ENCODE measurements at regions not wholly inside any gene's neighbourhood (a gene's known extent, or its start where the extent isn't known, plus 50 kb on each side); places are given as distances from the start of the nearest gene placed in this dataset.
"Not testable (repeated sequence)": the region's sequence is repeated elsewhere in the genome, so short reads cannot be mapped to it uniquely, and the experiment has no call there.

GRCh38 chr16:47979616-47980182 lies 176.1 kb downstream of the ABCC12 start:
- DNase-seq (ENCODE audit: missing footprints) (no peak), ATAC-seq (no peak)
- intact Hi-C loops (cut with DNase I), result no loop called here

GRCh38 chr16:47979164-47979520 lies 176.7 kb downstream of the ABCC12 start:
- DNase-seq (ENCODE audit: missing footprints) (no peak), ATAC-seq (no peak)
- intact Hi-C loops (cut with DNase I), result no loop called here

GRCh38 chr16:47978491-47979163 lies 177.2 kb downstream of the ABCC12 start:
- no peak for ATAC-seq
- DNase-seq (ENCODE audit: missing footprints), result no peak
- intact Hi-C loops (cut with DNase I), result no loop called here

DNA sequence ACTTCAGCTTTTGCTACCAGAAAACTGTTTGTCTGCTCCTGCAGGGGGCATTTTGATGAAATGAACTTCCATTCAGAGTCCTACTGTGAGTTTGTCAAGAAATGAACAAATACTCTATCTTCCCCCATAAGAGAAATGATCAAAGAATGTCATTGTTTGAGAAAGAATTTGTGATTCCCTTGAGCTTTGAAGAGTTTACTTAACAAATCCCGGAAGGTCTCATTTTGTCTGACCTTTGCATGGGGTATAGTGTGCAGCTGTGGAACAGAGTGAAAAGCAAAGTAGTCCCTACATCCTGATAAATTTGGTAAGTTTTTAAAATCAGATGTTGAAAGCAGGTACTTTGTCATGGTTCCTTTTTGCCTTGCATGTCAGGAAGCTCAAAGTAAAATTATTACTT lies 178.0 kb downstream of the ABCC12 start:
- no peak for DNase-seq (ENCODE audit: missing footprints)
- ATAC-seq, result no peak
- intact Hi-C loops (cut with DNase I), result no loop called here

DNA sequence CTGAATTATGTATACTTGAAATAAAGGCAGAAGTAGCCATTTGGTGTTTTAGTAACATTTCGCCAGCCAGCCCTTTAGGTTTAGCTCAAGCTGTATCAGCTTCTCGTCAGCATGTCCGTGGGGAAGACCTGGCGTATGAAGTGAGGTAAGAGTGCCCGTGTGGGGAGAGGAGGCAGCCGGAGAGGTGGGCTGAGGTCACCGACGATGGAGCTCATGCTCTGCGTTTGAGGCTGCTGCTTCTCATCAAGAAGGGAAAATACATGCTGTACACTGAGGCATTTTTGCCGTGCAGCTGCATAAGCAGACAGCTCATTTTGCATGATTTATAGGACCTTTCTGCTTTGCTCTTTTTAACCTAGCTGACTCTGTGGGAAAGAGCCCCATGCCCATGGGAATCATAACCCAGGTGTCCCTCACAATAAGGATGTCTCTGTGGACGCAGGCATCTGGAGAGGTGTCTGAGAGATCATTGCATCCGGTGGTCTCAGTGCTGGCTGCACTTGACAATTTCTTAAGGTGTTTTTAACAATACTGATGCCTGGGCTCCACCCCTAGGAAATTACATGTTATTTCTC lies 179.1 kb downstream of the ABCC12 start:
- ATAC-seq (no peak), DNase-seq (ENCODE audit: missing footprints) (no peak)
- intact Hi-C loops (cut with DNase I), result no loop called here

GRCh38 chr16:47974971-47975370 lies 180.8 kb downstream of the ABCC12 start:
- DNase-seq (ENCODE audit: missing footprints); ATAC-seq; intact Hi-C loops (cut with DNase I): not testable (repeated sequence)

DNA sequence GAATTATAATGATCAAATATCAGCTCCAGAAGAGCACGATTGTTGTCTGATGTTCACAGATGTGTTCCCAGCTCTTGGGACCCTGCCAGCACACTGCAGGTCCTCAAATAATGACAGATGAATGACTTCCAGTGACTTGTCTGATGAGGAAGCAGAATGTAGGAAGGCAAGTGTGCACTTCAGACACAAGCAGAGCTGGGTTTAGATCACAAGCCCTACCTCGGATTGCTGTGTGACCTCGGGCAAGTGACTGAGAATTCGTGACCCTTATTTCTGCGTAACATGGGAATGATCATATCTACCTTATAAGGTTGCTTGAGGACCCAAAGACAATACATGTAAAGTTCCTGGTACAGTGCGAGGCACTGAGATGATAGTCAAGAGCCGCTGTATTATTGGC lies 182.2 kb downstream of the ABCC12 start:
- DNase-seq (ENCODE audit: missing footprints) (no peak), ATAC-seq (no peak)
- intact Hi-C loops (cut with DNase I), result no loop called here

DNA sequence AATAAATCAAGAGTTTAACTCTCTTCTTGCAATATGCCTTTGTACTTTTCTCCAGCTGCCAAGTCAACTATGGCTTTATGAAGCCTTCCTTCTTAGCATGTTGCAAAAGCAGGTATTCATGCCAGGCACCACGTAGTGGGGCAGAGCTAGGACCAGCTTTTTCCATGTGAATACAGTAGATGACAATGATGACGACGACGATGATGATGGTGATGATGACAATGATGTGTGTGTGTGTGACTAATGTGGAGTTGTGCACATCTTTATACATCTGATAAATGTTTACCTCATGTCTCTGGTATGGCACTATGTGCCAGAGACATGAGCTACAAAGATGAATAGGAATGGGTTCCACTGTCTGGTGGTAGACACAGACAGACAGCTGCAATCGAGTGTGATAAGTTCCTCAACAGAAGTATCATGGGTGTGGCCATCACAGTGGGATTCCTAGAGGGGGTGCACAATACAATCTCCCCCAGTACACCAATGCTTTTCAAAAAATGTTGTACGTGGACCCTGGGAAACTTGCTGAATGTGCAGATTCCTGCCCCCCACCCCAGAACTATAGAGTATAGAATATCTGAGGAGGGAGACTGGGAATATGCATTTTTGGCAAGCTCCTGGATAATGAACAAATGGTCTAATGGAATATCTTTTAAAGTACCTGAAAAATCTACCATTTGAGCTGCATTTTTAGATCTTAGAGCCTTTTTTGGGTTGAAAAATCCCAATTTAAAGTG lies 183.4 kb downstream of the ABCC12 start:
- no peak for DNase-seq (ENCODE audit: missing footprints)

GRCh38 chr16:47971225-47971624 lies 184.6 kb downstream of the ABCC12 start:
- no peak for DNase-seq (ENCODE audit: missing footprints)

More for the DNA sequence above, 183.4 kb downstream of the ABCC12 start:
- intact Hi-C loops (cut with DNase I), result no loop called here
- no peak for ATAC-seq

GRCh38 chr16:47970291-47970931 lies 185.4 kb downstream of the ABCC12 start:
- ATAC-seq, result no peak
- no peak for DNase-seq (ENCODE audit: missing footprints)
- intact Hi-C loops (cut with DNase I), result no loop called here

More at GRCh38 chr16:47971225-47971624, 184.6 kb downstream of the ABCC12 start:
- intact Hi-C loops (cut with DNase I), result no loop called here
- ATAC-seq, result no peak

- no peak for DNase-seq (ENCODE audit: missing footprints)
- intact Hi-C loops (cut with DNase I), result no loop called here
- ATAC-seq, result no peak
Measured at GRCh38 chr16:47967374-47967773, 188.4 kb downstream of the ABCC12 start.

- ATAC-seq (no peak), DNase-seq (ENCODE audit: missing footprints) (no peak)
- intact Hi-C loops (cut with DNase I), result no loop called here
Measured at GRCh38 chr16:47966325-47966724, 189.5 kb downstream of the ABCC12 start.

- no peak for ATAC-seq
- intact Hi-C loops (cut with DNase I), result no loop called here
- no peak for DNase-seq (ENCODE audit: missing footprints)
Measured at GRCh38 chr16:47965439-47965838, 190.4 kb downstream of the ABCC12 start.

DNA sequence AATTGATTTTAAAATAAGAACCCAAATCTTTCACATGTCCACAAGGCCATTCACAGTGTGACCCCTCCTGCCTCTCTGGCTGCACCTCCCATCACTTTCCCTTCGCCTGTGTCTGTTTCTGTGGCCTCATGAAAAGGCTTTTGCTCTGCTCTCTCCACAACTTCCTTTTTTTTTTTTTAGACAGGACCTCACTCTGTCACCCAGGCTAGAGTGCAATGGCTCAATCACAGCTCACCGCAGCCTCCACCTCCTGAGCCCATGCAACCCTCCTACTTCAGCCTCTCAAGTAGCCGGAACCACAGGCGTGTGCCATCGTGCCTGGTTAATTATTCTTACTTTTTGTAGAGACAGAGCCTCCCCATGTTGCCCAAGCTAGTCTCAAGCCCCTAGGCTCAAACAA lies 197.1 kb downstream of the ABCC12 start:
- DNase-seq (ENCODE audit: missing footprints), result no peak
- intact Hi-C loops (cut with DNase I), result no loop called here
- ATAC-seq, result no peak

GRCh38 chr16:47956916-47957315 lies 198.9 kb downstream of the ABCC12 start:
- DNase-seq (ENCODE audit: missing footprints) (no peak), ATAC-seq (no peak)
- intact Hi-C loops (cut with DNase I), result no loop called here

- DNase-seq (ENCODE audit: missing footprints) (peak; percentile 47), ATAC-seq (no peak)
- intact Hi-C loops (cut with DNase I), result no loop called here
Measured at GRCh38 chr16:47949714-47950113, 206.1 kb downstream of the ABCC12 start.

DNA sequence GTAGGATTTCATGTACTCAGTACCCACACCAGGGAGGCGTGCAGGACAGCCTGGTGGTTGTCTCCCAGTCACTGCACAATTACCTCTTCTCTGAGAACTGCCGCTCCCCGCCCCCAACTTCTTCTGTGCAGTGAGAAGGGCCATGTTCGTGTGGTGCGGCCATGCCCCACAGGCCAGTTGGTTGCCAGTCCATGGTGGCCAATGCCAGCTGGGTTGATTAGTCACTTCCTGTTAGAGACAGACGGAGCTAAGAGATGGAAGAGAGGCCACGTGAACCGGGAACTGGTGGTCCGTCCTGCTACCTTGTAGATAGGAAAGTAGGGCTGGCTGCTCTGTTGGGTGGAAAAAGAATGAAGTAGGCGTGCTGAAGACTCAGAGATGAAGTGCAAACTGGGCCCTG lies 206.5 kb downstream of the ABCC12 start:
- ATAC-seq, result no peak
- intact Hi-C loops (cut with DNase I), result no loop called here
- peak; percentile 34 for DNase-seq (ENCODE audit: missing footprints)

DNA sequence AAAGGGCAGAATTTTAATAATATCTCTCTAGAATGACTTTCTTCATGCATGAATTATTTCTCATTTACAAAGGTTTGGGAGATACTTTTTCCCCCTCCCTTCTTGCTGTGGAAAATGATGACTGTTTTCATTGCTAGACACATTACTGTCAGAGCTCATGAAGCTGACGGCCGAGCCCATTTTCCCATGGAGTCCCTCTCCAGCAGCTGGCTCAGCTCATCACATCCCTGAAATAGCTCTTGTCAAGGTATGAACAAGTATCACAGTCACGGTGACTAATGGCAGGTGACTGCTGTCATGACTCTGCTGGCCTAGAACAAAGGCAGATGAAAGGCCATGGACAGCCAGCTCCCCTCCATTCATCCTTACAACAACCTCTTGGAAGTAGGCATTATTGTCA lies 208.1 kb downstream of the ABCC12 start:
- intact Hi-C loops (cut with DNase I), result no loop called here
- no peak for ATAC-seq
- no peak for DNase-seq (ENCODE audit: missing footprints)

- no peak for ATAC-seq
- no peak for DNase-seq (ENCODE audit: missing footprints)
- intact Hi-C loops (cut with DNase I), result no loop called here
Measured at GRCh38 chr16:47946092-47946491, 209.7 kb downstream of the ABCC12 start.
